Activated T-helper 2 cell treated with anti-CD3 and anti-CD28 coated beads, Interferon-gamma antibody, Interleukin-2, Interleukin-4, amounts not matched to agents 10 μg/mL and 5 μg/mL and 100 μg/mL, durations not matched to agents 14 hours and 24 hours and 36 hours (primary cell): ENCODE measurements at regions not wholly inside any gene's neighbourhood (a gene's known extent, or its start where the extent isn't known, plus 50 kb on each side); places are given as distances from the start of the nearest gene placed in this dataset.

Source experiments
- DNase-seq: peaks from one replicate; pipeline ENCODE4 v3.0.0; 2021; ENCODE audit warnings: low spot score
- H3K27ac Mint-ChIP-seq: one replicate; pipeline ENCODE4 v1.8.0; 2021; ENCODE audit warnings: mixed read lengths
- H3K27me3 Mint-ChIP-seq: one replicate; pipeline ENCODE4 v1.8.0; 2021; ENCODE audit warnings: low read depth, mixed read lengths
- H3K36me3 Mint-ChIP-seq: one replicate; pipeline ENCODE4 v1.8.0; 2021; ENCODE audit warnings: low read depth, mixed read lengths
- H3K4me1 Mint-ChIP-seq: one replicate; pipeline ENCODE4 v1.8.0; 2021; ENCODE audit warnings: low read depth, mixed read lengths
- H3K4me3 Mint-ChIP-seq: one replicate; pipeline ENCODE4 v1.8.0; 2021; ENCODE audit warnings: low read depth, mild to moderate bottlenecking, moderate library complexity, mixed read lengths
- H3K9me3 Mint-ChIP-seq: one replicate; pipeline ENCODE4 v1.8.0; 2021; ENCODE audit warnings: mixed read lengths
- intact Hi-C: fragments of 100-400 bp; cut with micrococcal nuclease; formaldehyde crosslinking; loops from one replicate; pipeline ENCODE4 v1.15.1; 2023

DNA sequence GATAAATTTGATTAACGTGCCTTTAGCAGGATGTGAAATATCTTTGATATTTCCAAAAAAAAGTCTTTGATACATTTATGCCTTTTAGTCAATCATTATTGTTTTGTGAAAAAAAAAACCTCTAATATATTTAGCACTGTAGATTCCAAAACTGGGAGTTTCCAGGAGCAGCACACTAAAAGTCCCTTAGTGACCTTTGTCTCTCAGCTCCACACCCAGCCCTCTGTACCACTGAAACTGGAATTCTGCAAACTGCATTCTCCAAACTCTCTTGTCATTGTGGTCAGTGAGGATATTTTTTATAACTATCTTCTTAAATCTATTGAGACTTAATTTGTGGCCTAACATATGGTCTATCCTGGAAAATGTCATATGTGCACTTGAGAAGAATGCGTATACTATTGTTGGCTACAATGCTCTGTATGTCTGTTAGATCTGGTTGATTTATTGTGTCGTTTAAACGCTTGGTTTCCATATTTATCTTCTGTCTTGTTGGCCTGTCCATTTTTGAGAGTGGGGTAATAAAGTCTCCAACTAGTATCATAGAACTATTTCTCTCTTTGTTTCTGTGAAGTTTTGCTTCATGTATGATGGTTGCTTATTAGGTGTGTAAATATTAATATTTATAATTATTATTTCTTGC lies 73.2 kb upstream of the CNKSR3 start:
- peaks cover 4% of the 10 kb centered on the region for H3K9me3 Mint-ChIP-seq
- no peak overlapping the region for H3K27ac Mint-ChIP-seq
- no peak for DNase-seq
- no peak overlapping the region for H3K4me3 Mint-ChIP-seq
- H3K27me3 Mint-ChIP-seq, result peaks cover 5% of the 10 kb centered on the region
- intact Hi-C loops, result no loop called here
- H3K36me3 Mint-ChIP-seq, result no peaks in the 10 kb centered on the region
- H3K4me1 Mint-ChIP-seq, result no peaks in the 10 kb centered on the region

DNA sequence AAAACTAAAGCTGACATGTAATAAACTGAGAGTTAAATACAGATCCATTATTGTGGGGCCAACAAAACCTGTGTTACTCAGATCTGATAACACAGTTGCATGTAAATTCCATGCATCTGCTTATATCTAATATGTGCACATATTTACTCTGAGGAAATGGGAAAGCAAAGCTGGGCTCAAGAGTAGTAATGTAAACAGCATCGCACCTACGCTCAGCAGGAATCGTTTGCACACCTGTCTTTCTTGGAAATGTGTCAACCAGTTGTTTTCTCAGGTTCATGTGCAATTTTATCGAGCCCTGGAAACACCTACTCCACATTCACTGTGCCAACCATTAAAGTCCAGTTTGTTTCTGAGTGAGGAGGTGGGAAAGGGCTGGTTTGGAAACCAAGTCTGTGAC lies 80.3 kb upstream of the CNKSR3 start:
- H3K4me3 Mint-ChIP-seq, result no peak overlapping the region
- H3K4me1 Mint-ChIP-seq, result no peaks in the 10 kb centered on the region
- no peaks in the 10 kb centered on the region for H3K9me3 Mint-ChIP-seq
- DNase-seq, result no peak
- peaks cover 4% of the 10 kb centered on the region for H3K27me3 Mint-ChIP-seq
- H3K36me3 Mint-ChIP-seq, result no peaks in the 10 kb centered on the region
- intact Hi-C loops, result no loop called here
- no peak overlapping the region for H3K27ac Mint-ChIP-seq

DNA sequence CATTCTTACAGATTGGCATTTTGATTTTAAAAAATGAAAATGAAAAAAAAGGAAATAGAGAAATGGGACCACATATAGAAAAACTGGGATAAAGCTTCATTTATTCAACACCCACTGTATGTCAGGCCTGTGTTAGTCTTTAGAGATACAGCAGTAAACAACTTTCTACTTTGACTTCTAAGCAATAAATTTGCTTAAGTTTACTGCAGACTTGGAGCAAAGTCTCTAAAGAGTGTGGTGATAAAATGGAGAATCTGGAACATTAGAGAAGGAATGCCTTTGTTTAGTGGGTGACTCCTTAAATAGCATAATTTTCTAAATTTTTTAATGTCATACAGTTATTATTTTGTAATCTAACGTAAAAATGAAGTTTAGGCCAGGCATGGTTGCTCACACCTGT lies 80.7 kb upstream of the CNKSR3 start:
- intact Hi-C loops, result no loop called here
- Mint-ChIP-seq H3K27ac (no peak overlapping the region), H3K4me3 (no peak overlapping the region), H3K4me1 (no peaks in the 10 kb centered on the region), H3K27me3 (peaks cover 1% of the 10 kb centered on the region), H3K36me3 (no peaks in the 10 kb centered on the region), H3K9me3 (no peaks in the 10 kb centered on the region)
- DNase-seq, result no peak

DNA sequence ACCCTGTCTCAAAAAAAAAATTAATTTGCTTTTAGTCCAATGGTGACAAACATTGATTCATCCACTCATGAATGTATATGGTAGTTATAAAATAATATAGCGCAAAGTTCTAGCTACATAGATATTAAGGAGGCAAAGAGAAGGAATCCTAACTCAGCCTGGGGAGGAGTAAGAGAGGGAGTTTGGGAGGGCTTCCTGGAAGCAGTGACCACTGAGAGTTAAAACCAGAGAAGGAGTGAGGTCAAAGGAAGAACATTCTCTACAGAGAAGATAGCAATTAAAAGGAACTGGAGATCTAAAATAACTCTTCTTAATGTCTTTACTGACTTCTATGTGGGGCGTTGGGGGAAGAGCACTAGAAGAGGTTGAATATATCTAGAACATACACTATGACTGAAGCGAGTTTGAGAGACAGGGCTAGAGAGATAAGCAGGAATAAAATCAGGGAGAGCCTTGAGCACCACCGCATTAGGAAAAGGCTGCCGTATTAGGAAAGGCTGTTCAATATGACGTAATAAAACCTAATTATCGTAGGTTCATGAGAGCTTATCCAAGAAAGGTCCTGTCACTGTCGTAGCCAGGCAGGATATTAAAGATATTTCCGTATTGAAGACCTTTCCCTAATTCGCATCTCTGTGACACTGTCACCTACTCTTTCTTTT lies 81.8 kb upstream of the CNKSR3 start:
- no peak overlapping the region for H3K4me3 Mint-ChIP-seq
- intact Hi-C loops, result no loop called here
- H3K27ac Mint-ChIP-seq, result no peak overlapping the region
- H3K27me3 Mint-ChIP-seq, result peaks cover 1% of the 10 kb centered on the region
- H3K4me1 Mint-ChIP-seq, result no peaks in the 10 kb centered on the region
- H3K36me3 Mint-ChIP-seq, result no peaks in the 10 kb centered on the region
- no peaks in the 10 kb centered on the region for H3K9me3 Mint-ChIP-seq
- DNase-seq, result no peak

DNA sequence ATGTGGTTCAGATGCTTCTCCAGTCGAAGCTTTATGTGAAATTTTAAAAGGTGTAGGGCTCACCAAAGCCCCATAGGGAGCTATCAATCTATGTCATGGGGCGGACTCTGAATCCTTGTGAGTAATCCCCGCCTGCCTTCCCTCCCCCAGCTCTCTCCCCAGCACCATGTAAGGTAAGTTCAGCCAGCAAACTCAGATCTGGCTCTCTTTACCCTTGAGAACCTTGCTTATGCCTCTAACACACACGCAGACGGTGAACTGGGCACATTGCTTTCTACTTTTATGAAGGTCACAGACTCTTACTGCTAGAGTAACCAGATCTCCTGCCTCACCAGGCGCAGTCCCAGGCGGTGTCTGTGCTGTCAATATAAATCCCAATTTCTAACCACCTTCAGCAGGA lies 82.6 kb upstream of the CNKSR3 start:
- H3K4me3 Mint-ChIP-seq, result no peak overlapping the region
- intact Hi-C loops, result no loop called here
- peaks cover 1% of the 10 kb centered on the region for H3K27me3 Mint-ChIP-seq
- H3K4me1 Mint-ChIP-seq, result no peaks in the 10 kb centered on the region
- no peaks in the 10 kb centered on the region for H3K9me3 Mint-ChIP-seq
- no peak overlapping the region for H3K27ac Mint-ChIP-seq
- no peak for DNase-seq
- no peaks in the 10 kb centered on the region for H3K36me3 Mint-ChIP-seq

DNA sequence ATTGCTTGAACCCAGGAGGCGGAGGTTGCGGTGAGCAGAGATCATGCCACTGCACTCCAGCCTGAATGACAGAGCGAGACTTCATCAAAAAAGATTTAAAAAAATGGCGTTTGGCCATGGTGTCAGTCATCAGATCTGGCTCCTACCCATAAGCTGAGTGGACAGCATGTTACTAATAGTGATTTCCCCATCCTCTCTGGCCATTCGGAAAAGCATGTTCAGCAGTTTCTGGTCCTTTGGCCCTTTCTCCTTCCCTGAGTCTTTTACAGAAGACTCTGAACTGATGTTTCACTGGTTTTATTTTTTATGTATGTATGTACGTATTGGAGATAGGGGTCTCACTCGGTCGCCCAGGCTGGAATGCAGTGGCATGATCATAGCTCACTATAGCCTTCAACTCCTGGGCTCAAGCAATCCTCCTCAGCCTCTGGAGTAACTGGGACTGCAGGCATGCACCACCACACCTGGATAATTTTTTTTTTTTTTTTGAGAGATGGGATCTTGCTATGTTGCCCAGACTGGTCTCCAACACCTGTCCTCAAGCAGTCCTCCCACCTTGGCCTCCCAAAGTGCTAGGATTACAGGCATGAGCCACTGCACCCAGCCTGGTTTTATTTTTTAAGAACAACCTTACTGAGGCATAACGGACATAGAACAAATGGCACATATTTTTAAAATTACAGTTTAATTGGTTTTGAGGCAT lies 84.2 kb upstream of the CNKSR3 start:
- intact Hi-C loops, result no loop called here
- DNase-seq, result no peak
- Mint-ChIP-seq H3K4me1 (peaks cover 2% of the 10 kb centered on the region), H3K27me3 (peaks cover 1% of the 10 kb centered on the region), H3K4me3 (no peak overlapping the region), H3K36me3 (no peaks in the 10 kb centered on the region), H3K9me3 (no peaks in the 10 kb centered on the region), H3K27ac (no peak overlapping the region)

DNA sequence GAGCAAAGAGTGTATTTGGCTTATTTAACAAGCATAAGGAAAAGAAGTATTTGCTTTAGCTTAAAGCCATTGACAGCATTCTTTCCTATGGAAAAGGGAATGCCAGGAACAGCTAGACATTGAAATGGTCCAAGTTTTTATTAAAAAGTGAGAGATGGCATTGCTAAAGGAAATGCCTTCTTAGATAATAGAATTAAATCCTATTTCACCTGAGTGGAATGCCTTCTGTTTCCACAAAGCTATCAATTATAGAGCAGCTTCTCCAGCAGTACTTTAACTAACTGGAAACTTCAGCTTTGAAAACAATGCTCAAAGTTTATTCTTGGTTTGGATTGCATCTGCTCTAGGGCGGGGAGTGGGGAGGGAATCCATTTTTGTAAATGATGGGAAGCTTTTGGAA lies 85.1 kb upstream of the CNKSR3 start:
- Mint-ChIP-seq H3K9me3 (no peaks in the 10 kb centered on the region), H3K4me3 (no peak overlapping the region), H3K27me3 (peaks cover 1% of the 10 kb centered on the region), H3K36me3 (no peaks in the 10 kb centered on the region), H3K4me1 (peaks cover 2% of the 10 kb centered on the region), H3K27ac (no peak overlapping the region)
- no peak for DNase-seq
- intact Hi-C loops, result no loop called here

DNA sequence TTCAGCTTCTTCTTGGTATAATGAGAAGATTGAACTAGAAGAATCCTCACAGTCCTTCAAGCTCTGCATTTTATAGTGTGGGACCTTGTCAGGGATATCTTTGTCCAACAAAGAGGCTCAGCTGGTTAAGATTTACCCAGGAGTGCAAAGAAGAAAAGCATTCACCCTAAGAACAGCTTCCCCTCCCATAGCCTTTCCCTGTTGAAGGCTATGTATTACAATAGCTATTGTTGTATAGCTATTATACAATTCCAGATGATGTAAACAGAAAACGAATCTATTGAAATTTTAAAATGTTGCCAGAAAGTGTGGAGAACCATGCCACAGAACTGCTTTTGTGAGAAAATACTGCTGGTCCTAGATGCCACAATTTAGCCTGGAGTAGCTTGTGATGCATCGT lies 85.5 kb upstream of the CNKSR3 start:
- Mint-ChIP-seq H3K27me3 (peaks cover 1% of the 10 kb centered on the region), H3K4me1 (peaks cover 2% of the 10 kb centered on the region), H3K27ac (no peak overlapping the region), H3K9me3 (no peaks in the 10 kb centered on the region), H3K36me3 (no peaks in the 10 kb centered on the region), H3K4me3 (no peak overlapping the region)
- DNase-seq, result no peak
- intact Hi-C loops, result no loop called here

DNA sequence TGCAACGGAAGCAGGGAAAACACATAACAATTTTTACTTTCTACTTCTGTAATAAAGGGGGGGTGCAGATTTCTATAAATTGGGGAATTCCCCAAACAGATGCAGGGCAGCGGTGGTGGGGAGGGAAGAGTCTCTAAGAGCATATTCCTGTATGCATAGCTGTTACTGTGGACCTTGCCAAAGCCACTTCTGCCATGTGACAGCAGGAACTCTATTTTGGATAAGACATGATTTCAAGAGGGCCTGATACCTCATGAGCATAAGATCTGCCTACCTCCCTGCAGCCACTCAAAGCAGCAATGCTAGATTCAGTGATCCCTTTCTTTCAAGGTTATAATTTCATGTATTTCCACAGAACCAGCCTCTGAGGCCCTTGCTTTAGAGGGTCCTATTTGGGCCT lies 86.2 kb upstream of the CNKSR3 start:
- intact Hi-C loops, result no loop called here
- no peak for DNase-seq
- Mint-ChIP-seq H3K27ac (no peak overlapping the region), H3K27me3 (peaks cover 1% of the 10 kb centered on the region), H3K4me1 (peaks cover 2% of the 10 kb centered on the region), H3K4me3 (no peak overlapping the region), H3K9me3 (no peaks in the 10 kb centered on the region), H3K36me3 (no peaks in the 10 kb centered on the region)

DNA sequence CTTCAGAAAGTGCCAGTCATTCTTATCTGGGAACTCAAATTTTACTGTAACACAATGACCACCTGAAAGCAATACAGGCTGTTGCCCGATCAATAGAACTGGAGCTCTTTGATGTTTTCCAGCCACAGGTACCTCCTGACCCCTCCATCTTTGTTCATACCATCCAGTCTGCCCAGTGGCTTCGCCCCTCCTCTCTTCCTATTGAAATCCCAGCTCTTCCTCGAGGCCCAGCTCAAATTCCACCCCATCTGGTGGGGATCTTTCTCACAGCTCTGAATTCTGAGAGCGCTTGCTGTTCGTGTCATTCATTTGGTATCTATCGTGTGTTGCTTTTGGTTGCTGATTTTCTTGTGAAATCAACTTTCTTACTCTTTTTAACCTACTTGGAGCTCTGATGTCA lies 87.9 kb upstream of the CNKSR3 start:
- Mint-ChIP-seq H3K4me1 (peaks cover 2% of the 10 kb centered on the region), H3K9me3 (no peaks in the 10 kb centered on the region), H3K36me3 (no peaks in the 10 kb centered on the region), H3K27ac (no peak overlapping the region), H3K4me3 (no peak overlapping the region), H3K27me3 (peaks cover 4% of the 10 kb centered on the region)
- intact Hi-C loops, result no loop called here
- no peak for DNase-seq

DNA sequence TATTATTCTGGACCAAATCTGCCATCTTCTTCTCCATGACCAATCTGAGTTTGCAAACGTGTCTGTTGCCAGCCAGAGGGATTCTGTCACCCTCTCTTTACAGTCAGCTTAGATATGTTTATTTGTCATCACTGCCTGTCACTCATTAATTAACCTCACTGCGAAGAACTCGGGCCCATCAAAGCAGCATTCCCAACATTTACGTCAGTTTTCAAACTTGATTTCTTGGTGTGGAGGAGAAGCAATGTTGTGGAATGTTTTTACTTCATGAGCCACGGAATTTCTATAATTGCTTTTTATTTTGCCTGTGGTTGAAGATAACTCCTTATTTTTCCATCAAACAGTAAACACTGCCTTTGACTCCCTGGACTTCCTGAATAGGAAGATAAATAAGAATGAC lies 91.8 kb upstream of the CNKSR3 start:
- Mint-ChIP-seq H3K36me3 (no peaks in the 10 kb centered on the region), H3K9me3 (no peaks in the 10 kb centered on the region), H3K27me3 (peaks cover 7% of the 10 kb centered on the region), H3K27ac (no peak overlapping the region), H3K4me1 (peaks cover 28% of the 10 kb centered on the region), H3K4me3 (no peak overlapping the region)
- intact Hi-C loops, result loop anchor here (10.0 kb wide), 1 partner anchor 713 kb away; the partner anchor contains the start of gene TFB1M
- DNase-seq, result no peak

DNA sequence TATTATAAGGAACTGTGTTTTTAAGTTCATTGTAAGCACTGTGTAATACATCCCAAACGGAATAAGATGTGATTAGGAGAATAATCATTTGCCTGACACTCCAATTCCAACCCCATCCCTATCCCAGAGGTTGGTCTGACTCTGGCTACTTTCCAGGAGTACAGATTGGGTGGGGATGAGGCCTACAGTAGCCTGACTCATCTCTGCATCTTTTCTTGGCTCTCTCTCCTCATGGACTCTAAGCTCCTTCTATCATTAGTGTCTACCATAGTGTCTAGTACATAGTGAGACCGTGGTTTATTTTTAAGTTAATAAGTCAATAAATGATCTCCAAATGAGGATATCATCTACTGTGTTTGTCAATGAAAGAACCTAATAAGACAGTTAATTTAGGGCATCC lies 92.2 kb upstream of the CNKSR3 start:
- Mint-ChIP-seq H3K4me1 (peaks cover 32% of the 10 kb centered on the region), H3K4me3 (no peak overlapping the region), H3K36me3 (no peaks in the 10 kb centered on the region), H3K27ac (no peak overlapping the region), H3K27me3 (peaks cover 7% of the 10 kb centered on the region), H3K9me3 (no peaks in the 10 kb centered on the region)
- DNase-seq, result no peak
- intact Hi-C loops, result loop anchor here (10.0 kb wide), 1 partner anchor 712 kb away; the partner anchor contains the start of gene TFB1M

DNA sequence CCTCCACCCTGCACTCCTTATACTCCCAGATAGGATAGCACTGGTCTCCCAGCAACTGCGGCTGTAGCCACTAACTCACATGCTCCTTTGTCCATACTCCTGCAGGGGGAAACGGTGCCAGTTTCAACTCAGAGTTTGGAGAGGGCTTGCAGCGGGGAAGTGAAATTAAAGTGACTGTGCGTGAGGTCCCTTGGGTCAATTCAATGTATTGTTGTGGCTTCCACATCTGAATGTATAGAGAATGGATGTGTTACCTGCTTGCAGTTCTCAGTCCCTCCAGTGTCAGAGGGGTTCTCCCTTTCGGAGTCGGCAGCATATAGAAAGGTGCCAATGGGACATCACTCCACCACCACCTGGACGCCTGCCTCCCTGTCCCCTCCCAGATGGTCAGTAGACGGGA lies 93.6 kb upstream of the CNKSR3 start:
- no peak for DNase-seq
- intact Hi-C loops, result loop anchor here (10.0 kb wide), 1 partner anchor 711 kb away; the partner anchor contains the start of gene TFB1M
- H3K36me3 Mint-ChIP-seq, result no peaks in the 10 kb centered on the region
- H3K27ac Mint-ChIP-seq, result no peak overlapping the region
- peaks cover 32% of the 10 kb centered on the region for H3K4me1 Mint-ChIP-seq
- H3K9me3 Mint-ChIP-seq, result no peaks in the 10 kb centered on the region
- no peak overlapping the region for H3K4me3 Mint-ChIP-seq
- H3K27me3 Mint-ChIP-seq, result peaks cover 7% of the 10 kb centered on the region
